HG03520 (cell line): ENCODE measurements at regions not wholly inside any gene's neighbourhood (a gene's known extent, or its start where the extent isn't known, plus 50 kb on each side); places are given as distances from the start of the nearest gene placed in this dataset.

ENCODE experiments used
- ATAC-seq: cut with Tn5 transposase; IDR thresholded peaks from one replicate; pipeline ENCODE4 v1.9.1; 2021; ENCODE audit warnings: mild to moderate bottlenecking, moderate library complexity; ENCODE audit not compliant: unreplicated experiment

GRCh38 chr2:7977981-7978380 lies 703.9 kb upstream of the ID2 start:
- no peak for ATAC-seq

- ATAC-seq, result no peak
Observed at GRCh38 chr2:7982054-7982453, 699.8 kb upstream of the ID2 start.

DNA sequence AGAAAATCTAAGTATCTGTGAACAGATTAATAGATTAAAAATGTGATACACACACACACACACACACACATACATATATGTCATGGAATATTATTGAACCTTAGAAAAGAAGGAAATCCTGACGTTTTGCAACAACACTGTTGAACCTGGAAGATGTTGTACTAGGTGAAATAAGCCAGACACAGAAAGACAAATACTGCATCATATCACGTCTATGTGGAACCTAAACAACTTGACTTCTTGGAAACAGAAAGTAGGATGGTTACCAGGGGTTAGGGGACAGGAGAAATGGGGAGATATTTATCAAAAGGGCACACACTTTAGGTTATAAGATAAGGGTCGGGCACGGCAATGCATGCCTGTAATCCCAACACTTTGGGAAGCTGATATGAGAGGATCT lies 698.4 kb upstream of the ID2 start:
- ATAC-seq, result no peak

DNA sequence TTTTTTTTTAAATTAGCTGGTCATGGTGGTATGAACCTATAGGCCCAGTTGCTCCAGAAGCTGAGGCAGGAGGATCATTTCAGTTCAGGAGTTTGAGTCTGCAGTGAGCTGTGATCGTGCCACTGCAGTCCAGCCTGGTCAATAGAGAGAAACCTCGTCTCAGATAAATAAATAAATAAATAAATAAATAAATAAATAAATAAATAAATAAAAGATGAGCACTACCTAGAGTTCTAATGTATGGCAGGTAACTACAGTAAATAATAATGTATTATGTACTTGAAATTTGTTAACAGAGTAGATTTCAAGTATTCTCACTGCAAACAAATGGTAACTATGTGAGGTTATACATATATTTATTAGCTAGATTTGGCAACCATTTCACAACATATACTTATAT lies 697.9 kb upstream of the ID2 start:
- ATAC-seq, result no peak

- ATAC-seq, result peak; percentile 69
Observed at GRCh38 chr2:7984693-7985353, 697.0 kb upstream of the ID2 start.

- ATAC-seq, result no peak
Observed at GRCh38 chr2:7986431-7986830, 695.4 kb upstream of the ID2 start.

DNA sequence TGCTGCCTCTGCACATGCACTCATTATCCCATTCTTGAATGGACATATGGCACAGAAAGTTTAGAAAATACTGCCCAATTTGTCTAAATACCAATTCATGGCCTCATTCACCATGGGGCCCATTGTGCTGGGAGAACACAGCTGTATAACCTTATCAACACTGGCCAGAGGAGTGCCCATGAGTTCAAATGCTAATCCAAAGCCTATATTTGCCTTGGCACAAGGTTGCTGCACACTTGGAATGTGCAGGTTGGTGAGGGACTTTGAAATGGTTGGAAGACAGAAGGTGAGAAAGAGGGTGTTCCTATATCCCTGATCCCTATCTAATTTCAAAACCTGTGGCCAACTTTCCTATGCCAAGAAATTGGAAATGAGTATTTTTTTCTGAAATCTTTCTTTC lies 693.9 kb upstream of the ID2 start:
- no peak for ATAC-seq

DNA sequence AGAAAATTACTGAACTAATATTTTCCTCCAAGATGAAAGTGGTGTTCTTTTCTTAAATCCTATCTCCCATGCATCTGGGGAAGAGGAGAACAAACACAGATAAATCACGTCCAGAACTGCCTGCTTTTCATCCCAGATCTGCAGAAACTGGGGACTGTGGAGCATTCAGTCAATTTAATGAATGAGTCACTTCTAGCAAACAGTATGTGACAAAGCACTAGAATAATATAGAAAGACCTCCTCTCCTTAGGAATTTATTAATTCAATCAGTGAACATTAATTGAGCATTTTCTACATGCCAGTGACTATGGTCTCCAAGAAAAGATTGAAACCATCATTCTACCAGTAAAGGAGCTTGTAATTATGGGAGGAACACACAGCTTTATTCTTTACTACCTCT lies 693.4 kb upstream of the ID2 start:
- no peak for ATAC-seq

- ATAC-seq, result no peak
Observed at GRCh38 chr2:7989823-7990222, 692.0 kb upstream of the ID2 start.

DNA sequence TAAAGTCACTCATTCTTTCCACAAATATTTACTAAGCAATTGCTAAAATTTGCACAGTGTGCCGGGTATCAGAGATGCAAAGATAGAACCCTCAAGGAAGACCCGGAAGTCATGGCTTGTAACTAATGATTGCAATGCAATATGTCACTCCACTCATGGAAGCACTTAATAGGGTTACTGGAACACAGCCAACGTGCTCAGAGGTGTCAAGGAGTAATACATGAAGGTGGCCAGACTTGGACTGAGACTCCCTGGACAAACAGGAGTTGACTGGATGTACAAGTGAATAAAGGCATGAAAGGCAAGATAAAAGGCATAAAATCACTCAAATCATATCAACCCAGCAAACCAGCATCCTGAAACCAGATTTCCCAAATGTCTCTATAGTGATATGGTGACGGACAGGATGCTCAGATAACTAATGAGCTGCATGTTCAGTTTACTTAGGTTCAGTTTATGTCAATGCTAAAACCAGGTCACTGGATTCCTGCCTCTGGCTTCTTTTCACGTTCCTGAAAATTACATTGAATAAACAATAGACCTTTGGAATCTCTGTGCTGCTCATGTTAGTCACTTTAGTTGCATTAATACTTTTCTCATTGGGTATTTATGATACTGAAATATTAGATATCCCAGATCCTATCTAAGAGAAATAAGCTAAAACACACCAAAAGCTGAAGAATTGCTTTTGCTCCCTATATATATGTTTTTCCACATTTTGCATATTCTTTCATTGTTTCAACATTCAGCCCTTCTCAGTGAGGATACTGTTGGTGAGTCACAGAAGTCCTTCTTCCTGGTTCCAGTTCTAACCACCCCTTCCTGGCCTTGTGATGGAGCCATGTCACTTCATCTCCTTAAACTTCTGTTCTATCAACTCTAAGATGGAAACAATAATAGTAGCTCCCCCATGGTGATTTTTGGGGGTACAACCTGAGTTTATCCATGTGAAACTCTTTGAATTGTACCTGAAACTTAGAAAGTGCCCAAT lies 688.9 kb upstream of the ID2 start:
- no peak for ATAC-seq

DNA sequence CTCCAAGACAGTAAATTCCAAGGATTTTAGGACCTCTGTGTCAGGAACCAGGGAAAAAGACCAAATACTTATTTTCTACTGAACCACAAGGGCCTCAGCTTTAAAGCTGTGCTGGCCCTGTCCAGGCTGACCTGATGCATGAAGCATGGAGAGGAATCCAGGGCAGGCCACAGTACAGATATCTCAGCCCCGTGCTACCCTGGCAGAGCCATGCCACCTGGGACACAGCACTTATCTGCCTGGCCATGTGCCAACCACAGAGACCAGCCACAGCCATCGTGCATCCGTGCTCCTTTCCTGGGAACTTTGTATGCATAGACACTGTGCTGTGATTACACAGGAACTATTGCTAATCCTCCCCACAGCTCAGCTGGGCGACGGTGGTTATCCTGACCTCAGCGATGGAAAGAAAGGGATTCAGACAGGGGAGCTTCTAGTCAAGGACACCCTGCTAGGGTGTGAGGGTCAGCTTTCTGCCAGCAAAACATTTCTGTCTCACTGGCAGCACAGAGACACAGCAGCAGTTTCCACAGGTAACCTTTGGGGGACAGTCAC lies 687.4 kb upstream of the ID2 start:
- no peak for ATAC-seq

DNA sequence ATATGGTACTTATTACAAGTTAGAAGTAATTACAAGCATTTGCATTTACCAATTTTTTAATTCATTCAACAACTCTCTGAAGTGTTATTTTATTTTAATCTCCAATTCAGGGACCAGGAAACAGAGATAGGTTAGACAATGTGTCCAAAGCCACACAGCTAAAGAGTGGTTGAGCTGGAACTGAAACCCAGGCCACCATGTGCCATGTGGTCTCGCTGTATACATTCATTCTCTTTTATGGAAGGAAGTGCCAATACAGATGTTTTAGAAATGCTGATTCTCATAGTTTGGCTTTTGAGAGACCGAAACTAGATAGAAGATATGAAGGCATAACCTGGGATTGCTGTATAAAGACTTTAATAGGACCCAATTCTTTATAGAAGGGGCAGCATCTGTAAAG lies 684.6 kb upstream of the ID2 start:
- no peak for ATAC-seq

DNA sequence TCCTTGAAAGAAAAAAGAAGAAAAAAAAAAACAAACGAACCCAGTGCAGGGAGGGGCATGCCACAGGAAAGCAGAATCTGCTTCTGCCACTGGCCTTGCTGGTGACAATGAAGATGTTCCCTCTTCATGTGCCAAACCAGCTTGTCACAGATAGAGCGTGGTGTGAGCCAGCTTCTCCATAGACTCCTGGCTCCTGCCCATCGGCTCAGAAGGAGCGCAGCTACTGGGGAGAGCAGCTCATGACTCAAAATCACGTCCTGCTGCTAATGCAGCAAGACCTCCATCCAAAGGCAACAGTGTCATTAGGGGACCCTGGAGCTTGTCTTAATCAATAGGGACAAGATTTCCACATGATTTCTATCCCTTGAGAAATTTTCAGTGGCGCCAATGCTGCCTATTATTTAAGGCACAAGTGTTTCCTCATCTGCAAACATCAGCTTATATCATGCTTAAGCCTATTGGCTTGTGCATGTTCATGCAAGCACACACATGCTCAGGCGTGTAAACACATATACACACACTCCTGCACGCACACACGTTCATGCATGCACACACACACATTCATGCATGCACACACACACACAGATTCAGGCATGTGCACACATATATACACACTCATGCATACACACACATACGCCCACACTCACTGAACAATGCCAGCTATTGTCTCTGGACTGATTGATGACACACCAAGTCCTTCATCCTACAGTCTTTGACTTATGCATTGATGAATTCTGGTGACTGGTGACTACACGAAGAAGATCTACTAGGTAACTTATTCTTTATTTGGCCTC lies 682.0 kb upstream of the ID2 start:
- ATAC-seq, result no peak

DNA sequence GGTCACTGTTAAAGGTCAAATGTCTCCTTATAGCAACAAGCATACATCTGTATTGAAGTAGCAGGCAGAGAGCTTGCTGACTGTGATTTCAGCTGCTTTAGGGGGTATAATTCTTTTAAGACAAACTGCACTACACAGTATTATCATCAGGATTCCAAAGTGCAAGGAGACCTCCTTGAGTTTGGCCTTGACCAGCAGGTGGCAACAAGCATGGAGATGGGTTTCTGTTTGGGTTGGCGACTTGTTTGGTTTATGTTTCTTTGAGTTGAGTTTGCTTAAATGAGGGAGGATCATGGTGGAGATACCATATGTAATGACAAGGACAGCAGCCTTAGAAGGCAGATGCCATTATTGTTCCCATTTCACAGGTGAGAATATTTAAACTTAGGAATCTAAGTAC lies 681.0 kb upstream of the ID2 start:
- no peak for ATAC-seq

DNA sequence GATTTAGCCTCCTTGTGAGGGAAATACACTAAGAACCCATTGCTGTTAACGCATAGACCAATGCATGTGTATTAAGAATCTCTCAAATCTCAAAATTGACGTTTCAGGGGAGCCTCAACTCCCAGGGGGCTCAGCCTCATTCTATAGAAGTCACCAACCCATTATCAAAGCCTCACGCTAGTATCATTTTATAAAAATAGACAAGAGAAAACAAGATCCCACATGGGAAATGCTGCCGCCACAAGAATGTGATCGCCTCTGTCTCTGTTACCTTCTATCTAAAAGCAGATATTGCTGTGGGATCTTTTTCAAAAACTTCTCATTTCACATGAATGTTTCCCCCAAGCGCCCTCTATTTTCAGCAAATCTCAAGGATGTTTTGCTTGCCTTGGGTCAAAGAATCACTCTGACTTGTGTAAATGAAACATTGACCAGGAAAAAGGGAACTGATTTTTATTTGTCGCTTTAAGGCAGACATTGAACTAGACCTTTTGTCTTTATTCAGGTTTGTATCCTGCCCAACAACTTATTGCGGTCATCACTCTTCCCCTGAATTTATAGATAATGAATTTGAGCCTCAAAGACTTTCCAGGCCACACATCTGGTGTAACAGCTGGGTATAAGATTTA lies 679.0 kb upstream of the ID2 start:
- ATAC-seq, result no peak

DNA sequence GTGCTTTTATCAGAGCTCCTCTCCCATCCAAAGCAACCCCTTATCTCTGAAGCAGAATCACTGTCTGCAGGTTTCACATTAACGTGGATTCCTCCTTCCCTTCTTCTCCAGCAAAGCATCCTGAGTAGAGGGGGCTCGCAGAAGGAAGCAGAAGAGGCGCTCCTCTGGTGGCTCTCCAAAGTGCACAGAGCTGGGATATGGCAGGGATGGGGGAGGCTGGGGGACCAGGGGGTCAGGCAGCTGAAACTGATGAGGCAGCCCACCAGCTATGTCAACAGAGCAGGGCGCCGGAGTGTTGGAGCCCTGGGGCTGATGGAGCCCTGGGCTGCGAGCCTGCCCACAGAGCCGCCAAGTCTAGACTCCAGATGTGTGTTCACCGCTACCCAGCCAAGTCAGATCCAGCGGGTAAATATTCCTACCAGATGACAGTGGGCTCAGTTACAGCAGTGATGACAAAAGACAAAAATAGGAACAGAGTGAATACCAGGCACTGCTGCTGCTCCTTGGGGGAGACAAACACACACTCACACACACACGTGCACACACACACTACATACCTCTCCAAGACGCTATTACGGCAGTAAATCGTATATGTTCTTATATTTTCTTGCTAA lies 678.3 kb upstream of the ID2 start:
- no peak for ATAC-seq

DNA sequence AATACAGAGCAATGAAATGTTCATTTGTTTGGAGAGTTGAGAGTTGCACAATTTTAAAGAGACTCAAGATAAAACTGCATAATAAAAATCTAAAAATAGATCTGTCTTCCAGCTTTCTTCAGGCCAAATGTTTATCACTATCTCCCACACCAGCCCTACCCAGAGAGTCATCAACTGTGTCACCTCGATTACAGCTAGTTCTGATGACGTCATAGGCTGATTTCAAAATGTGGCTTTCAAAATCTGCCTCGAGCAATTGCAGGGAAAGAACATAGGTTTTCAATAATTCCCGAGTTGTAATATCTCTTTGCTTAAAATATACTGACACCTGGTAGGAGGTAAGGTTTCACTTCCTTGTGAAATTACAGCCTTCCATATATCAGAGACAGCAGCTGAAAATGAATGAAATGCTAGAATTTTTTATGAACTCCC lies 677.6 kb upstream of the ID2 start:
- ATAC-seq, result no peak

- no peak for ATAC-seq
Observed at GRCh38 chr2:8006181-8006580, 675.7 kb upstream of the ID2 start.

DNA sequence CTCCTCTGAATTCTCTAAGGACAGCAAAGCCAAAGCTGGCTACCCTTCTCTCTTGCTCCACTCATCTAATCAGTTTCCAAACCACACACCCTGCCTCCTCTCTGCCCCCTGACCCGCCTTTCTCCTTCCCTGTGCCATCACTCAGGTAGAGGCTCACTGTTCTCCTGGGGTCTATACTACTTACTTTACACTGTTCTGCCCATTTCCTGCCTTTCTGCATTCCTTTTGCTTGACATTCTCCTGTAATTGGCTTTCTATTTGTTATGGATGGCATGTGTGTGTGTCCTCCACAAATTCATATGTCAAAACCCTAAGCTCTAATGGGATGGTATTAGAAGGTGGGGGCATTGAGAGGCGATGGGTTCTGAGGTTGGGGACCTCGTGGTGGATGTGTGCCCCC lies 675.2 kb upstream of the ID2 start:
- no peak for ATAC-seq

- ATAC-seq, result no peak
Observed at GRCh38 chr2:8009010-8009597, 672.8 kb upstream of the ID2 start.
